Stromal cell of bone marrow (primary cell): ENCODE measurements at regions not wholly inside any gene's neighbourhood (a gene's known extent, or its start where the extent isn't known, plus 50 kb on each side); places are given as distances from the start of the nearest gene placed in this dataset.
"Not testable (repeated sequence)": the region's sequence is repeated elsewhere in the genome, so short reads cannot be mapped to it uniquely, and the experiment has no call there.

Experiments used
- DNase-seq: peaks from one replicate; pipeline ENCODE4 v3.0.0-alpha.2; 2012; ENCODE audit warnings: low read depth

GRCh38 chr5:167414611-167415010 lies 876.8 kb upstream of the WWC1 start:
- DNase-seq: no peak

- no peak for DNase-seq
Observed at GRCh38 chr5:167415779-167416746, 875.4 kb upstream of the WWC1 start.

- DNase-seq: no peak
Observed at GRCh38 chr5:167417662-167418061, 873.8 kb upstream of the WWC1 start.

- DNase-seq: no peak
Observed at GRCh38 chr5:167425161-167425560, 866.3 kb upstream of the WWC1 start.

- no peak for DNase-seq
Observed at GRCh38 chr5:167426501-167426900, 864.9 kb upstream of the WWC1 start.

GRCh38 chr5:167427641-167428040 lies 863.8 kb upstream of the WWC1 start:
- not testable (repeated sequence) for DNase-seq

- DNase-seq: no peak
Observed at GRCh38 chr5:167440846-167441245, 850.6 kb upstream of the WWC1 start.

- peak; percentile 42 for DNase-seq
Observed at GRCh38 chr5:167442922-167443321, 848.5 kb upstream of the WWC1 start.

GRCh38 chr5:167447466-167448375 lies 843.7 kb upstream of the WWC1 start:
- no peak for DNase-seq

GRCh38 chr5:167448376-167448775 lies 843.1 kb upstream of the WWC1 start:
- DNase-seq: no peak

- DNase-seq: no peak
Observed at GRCh38 chr5:167451076-167451475, 840.4 kb upstream of the WWC1 start.

- no peak for DNase-seq
Observed at GRCh38 chr5:167452136-167452535, 839.3 kb upstream of the WWC1 start.

- DNase-seq: no peak
Observed at GRCh38 chr5:167453246-167454030, 838.0 kb upstream of the WWC1 start.

GRCh38 chr5:167458412-167458811 lies 833.0 kb upstream of the WWC1 start:
- no peak for DNase-seq

GRCh38 chr5:167460449-167461020 lies 830.9 kb upstream of the WWC1 start:
- DNase-seq: no peak

- DNase-seq: no peak
Observed at GRCh38 chr5:167463939-167464338, 827.5 kb upstream of the WWC1 start.

- DNase-seq: no peak
Observed at GRCh38 chr5:167466992-167467391, 824.5 kb upstream of the WWC1 start.

- DNase-seq: no peak
Observed at GRCh38 chr5:167472566-167473108, 818.8 kb upstream of the WWC1 start.

- DNase-seq: no peak
Observed at GRCh38 chr5:167478188-167478587, 813.3 kb upstream of the WWC1 start.

GRCh38 chr5:167479779-167480178 lies 811.7 kb upstream of the WWC1 start:
- DNase-seq: no peak

- no peak for DNase-seq
Observed at GRCh38 chr5:167481345-167481744, 810.1 kb upstream of the WWC1 start.
